ENCODE measurements at regions not wholly inside any gene's neighbourhood (a gene's known extent, or its start where the extent isn't known, plus 50 kb on each side); places are given as distances from the start of the nearest gene placed in this dataset.

- CTCF ChIA-PET: interaction anchor here (1.0 kb wide), 1 partner anchor 11 kb away, joined by 3 read pairs; no protein-coding TSS in a partner anchor
- no peak for DNase-seq (ENCODE audit: extremely low spot score)
- POLR2A ChIA-PET: no interaction called here
- TF ChIP-seq CTCF (IDR thresholded peaks at IDR 0.05; ENCODE audit: control extremely low read depth, extremely low read depth, low read depth, missing control alignments): no peak
Measured at GRCh38 chr3:160055659-160056058, 67.0 kb downstream of the IL12A start.

- TF ChIP-seq CTCF (IDR thresholded peaks at IDR 0.05; ENCODE audit: control extremely low read depth, extremely low read depth, low read depth, missing control alignments): no peak
- CTCF ChIA-PET: interaction anchor here (1.0 to 1.5 kb wide), 3 partner anchors 8 to 17 kb away, joined by 3 to 4 read pairs (median 3); no protein-coding TSS in a partner anchor
- POLR2A ChIA-PET: no interaction called here
- no peak for DNase-seq (ENCODE audit: extremely low spot score)
Measured at GRCh38 chr3:160057331-160057730, 68.7 kb downstream of the IL12A start.

DNA sequence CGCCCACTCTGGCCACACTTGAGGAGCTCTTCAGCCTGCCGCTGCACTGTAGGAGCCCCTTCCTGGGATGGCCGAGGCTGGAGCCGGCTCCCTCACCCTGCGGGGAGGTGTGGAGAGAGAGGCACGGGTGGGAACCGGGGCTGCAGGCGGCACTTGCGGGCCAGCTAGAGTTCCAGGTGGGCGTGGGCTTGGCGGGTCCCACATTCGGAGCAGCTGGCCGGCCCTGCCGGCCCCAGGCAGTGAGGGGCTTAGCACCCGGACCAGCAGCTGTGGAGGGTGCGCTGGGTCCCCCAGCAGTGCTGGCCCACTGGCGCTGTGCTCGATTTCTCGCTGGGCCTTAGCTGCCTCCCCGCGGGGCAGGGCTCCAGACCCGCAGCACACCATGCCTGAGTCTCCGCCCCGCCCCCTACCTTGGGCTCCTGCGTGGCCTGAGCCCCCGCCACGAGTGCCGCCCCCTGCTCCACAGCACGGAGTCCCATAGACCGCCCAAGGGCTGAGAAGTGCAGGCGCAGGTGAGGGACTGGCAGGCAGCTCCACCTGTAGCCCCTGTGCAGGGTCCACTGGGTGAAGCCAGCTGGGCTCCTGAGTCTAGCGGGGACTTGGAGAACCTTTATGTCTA, 71.9 kb downstream of the IL12A start:
- ChIA-PET CTCF (no interaction called here), POLR2A (no interaction called here)
- no peak for TF ChIP-seq CTCF (IDR thresholded peaks at IDR 0.05; ENCODE audit: control extremely low read depth, extremely low read depth, low read depth, missing control alignments)
- no peak for DNase-seq (ENCODE audit: extremely low spot score)

DNA sequence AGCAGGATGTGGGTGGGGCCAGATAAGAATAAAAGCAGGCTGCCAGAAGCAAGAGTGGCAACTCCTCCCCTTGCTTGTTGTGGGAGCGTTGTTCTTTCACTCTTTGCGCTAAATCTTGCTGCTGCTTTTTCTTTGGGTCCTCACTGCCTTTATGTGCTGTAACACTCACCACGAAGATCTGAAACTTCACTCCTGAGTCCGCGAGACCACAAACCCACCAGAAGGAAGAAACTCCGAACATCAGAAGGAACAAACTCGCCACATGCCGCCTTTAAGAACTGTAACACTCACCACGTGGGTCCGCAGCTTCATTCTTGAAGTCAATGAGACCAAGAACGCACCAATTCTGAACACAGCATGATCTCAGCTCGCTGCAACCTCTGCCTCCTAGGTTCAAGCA, 72.9 kb downstream of the IL12A start:
- no peak for DNase-seq (ENCODE audit: extremely low spot score)
- no peak for TF ChIP-seq CTCF (IDR thresholded peaks at IDR 0.05; ENCODE audit: control extremely low read depth, extremely low read depth, low read depth, missing control alignments)
- CTCF ChIA-PET: interaction anchor here (1.4 kb wide), 1 partner anchor 9 kb away, joined by 5 read pairs; no protein-coding TSS in a partner anchor
- POLR2A ChIA-PET: no interaction called here

DNA sequence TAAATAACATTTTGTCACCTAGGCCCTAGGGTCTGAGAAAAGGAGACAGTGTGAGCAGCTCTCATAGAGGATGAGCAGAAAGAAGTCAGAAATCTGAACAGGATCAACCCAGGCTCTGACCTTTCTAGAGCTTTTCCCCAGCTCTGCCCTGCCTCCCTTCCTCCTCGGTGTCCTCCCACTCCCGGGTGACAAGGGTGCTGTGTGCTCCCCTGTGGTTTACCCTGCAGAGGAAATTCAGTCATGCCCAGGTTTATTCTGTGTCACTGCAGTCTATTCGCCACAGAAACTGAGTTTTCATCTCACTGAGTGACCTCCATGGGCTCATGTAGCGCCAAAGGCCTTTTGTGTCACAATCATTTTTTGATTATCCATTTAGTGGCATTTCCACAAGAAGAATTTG, 76.6 kb downstream of the IL12A start:
- ChIA-PET CTCF (no interaction called here), POLR2A (no interaction called here)
- DNase-seq (ENCODE audit: extremely low spot score): no peak
- TF ChIP-seq CTCF (IDR thresholded peaks at IDR 0.05; ENCODE audit: control extremely low read depth, extremely low read depth, low read depth, missing control alignments): no peak

DNA sequence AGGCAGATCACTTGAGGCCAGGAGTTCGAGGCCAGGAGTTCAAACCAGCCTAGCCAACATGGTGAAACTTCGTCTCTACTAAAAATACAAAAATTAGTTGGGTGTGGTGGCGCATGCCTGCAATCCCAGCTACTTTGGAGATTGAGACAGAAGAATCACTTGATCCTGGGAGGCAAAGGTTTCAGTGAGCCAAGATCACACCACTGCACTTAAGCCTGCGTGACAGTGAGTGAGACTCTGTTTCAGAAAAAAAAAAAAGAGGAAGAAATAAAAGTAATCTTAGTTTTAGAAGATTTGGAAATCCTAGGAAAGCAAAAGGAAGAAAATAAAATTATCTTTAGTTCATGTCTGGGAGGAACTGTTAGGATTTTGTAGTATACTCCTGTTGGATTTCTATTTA, 77.2 kb downstream of the IL12A start:
- TF ChIP-seq CTCF (IDR thresholded peaks at IDR 0.05; ENCODE audit: control extremely low read depth, extremely low read depth, low read depth, missing control alignments): no peak
- no peak for DNase-seq (ENCODE audit: extremely low spot score)
- ChIA-PET CTCF (interaction anchor here (0.7 to 1.6 kb wide), 2 partner anchors 10 to 13 kb away, joined by 3 read pairs; no protein-coding TSS in a partner anchor), POLR2A (no interaction called here)
